LNCaP clone FGC (cell line): ENCODE measurements at regions not wholly inside any gene's neighbourhood (a gene's known extent, or its start where the extent isn't known, plus 50 kb on each side); places are given as distances from the start of the nearest gene placed in this dataset.

Experiments
- DNase-seq: peaks from one replicate; pipeline ENCODE4 v3.0.0-alpha.2; 2011; ENCODE audit warnings: low read depth
- H3K4me3 ChIP-seq: 2 replicates; pipeline ENCODE4 v1.5.1; 2011; ENCODE audit warnings: mild to moderate bottlenecking, low read depth, low read length, control low read depth
- TF ChIP-seq, protein P1 (sequence below): IDR thresholded peaks from 2 replicates; pipeline ENCODE4 v1.5.1; 2012; ENCODE audit warnings: mild to moderate bottlenecking; ENCODE audit not compliant: control insufficient read depth, insufficient read depth; ENCODE audit errors: extremely low read depth

DNA sequence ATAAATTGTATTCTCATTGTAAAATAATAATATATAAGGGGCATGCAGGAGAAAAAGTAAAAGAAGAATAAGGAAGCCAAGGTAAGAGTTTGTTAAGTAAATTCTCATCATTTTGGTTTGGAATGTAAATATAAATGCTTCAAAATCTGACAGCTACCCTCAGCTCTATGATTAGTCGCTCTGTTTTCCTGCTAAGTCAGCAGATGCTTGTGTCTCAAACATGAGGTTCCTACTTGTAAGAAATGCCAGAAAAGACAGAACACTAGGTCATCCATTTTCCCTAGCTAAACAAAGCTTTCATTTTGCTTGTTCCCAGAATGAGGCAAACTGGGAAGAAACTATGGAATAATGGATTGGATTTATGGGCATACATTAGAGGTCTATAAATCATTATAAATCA is 293.1 kb downstream of the DMRTA1 start:
- TF ChIP-seq, protein P1, sequence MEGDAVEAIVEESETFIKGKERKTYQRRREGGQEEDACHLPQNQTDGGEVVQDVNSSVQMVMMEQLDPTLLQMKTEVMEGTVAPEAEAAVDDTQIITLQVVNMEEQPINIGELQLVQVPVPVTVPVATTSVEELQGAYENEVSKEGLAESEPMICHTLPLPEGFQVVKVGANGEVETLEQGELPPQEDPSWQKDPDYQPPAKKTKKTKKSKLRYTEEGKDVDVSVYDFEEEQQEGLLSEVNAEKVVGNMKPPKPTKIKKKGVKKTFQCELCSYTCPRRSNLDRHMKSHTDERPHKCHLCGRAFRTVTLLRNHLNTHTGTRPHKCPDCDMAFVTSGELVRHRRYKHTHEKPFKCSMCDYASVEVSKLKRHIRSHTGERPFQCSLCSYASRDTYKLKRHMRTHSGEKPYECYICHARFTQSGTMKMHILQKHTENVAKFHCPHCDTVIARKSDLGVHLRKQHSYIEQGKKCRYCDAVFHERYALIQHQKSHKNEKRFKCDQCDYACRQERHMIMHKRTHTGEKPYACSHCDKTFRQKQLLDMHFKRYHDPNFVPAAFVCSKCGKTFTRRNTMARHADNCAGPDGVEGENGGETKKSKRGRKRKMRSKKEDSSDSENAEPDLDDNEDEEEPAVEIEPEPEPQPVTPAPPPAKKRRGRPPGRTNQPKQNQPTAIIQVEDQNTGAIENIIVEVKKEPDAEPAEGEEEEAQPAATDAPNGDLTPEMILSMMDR = no peak
- H3K4me3 ChIP-seq = no peak overlapping the region
- DNase-seq = no peak

DNA sequence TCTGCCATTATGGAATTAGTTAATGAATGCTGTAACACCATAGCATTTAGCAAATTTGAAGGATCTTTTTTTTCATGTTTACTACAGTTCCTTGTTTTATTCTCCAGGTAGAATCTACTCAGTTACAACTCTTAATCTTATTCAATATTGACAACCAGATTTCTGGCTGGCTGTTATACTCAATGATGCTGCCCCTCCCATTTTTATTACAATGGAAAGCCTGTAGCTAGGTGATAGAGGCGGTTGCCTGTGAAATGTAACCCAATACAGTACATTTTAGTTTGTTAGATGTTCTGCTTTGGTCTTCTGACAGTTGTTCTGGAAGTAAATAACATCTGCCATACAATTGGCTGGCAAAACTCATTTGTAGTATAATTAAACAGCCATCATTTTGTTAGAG is 294.2 kb downstream of the DMRTA1 start:
- DNase-seq = no peak
- TF ChIP-seq, protein P1 = no peak
- no peak overlapping the region for H3K4me3 ChIP-seq

DNA sequence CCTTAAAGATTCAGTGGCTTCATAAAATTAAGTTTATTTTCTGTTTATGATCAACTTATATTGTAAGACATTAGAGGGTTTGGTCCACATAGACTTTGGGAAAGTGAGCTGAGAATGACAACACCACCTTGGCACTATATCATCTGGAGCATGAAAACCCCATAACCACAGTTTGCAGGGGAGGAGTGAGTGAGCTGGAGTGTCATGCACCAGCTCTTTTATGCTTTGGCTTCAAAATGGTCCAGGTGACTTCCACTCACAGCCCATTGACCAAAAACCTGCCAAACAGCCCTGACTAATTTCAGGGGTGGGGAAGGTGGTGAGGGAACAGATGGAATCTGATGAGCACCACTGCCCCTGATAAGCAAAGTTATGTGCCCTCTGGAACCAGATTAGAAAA is 295.8 kb downstream of the DMRTA1 start:
- TF ChIP-seq, protein P1 = no peak

DNA sequence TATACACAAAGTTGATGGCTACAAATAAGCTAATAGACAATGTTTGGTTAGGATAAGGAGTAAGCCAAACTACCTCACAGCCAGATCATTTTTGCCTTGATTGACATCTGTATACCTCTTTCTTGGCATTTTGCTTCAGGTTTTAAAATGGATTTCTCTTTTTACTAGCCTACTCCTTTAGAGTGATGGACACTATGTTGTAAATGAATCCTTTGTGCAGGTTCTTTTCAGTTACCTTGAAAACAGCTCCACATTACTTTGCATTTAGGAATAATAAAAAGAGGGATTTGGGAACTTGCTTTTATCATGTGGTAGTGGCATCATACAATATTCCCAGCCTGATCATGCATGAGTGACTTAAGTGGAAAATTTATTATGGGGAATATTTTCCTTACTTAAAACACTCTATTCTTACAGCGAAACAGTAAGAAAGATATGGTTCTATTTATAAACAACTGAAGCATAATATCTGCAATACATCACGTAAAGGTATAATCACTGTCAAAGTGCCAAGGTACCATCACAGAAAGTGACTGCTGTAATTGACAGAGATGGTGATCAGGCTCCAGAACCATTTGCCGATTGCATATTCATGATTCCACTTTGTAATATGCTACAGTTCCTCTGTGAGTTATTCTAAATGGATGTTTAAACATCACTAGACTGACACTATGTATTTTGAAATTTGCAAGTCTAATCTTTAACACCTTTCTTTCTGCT is 327.0 kb downstream of the DMRTA1 start:
- no peak for DNase-seq
- H3K4me3 ChIP-seq = no peak overlapping the region
- TF ChIP-seq, protein P1 = no peak

More for the DNA sequence above, 295.8 kb downstream of the DMRTA1 start:
- DNase-seq = no peak
- no peak overlapping the region for H3K4me3 ChIP-seq

DNA sequence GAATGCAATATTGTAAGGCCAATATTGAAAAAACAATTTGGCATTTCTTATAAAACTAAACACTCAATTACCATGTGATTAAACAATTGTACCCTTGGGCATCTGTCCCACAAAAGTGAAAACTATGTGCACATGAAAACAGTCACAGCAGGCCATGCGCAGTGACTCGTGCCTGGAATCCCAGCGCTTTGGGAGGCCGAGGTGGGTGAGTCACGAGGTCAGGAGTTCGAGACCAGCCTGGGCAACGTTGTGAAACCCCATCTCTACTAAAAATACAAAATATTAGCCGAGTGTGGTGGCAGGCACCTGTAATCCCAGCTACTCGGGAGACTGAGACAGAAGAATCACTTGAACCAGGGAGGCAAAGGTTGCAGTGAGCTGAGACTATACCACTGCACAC is 343.7 kb downstream of the DMRTA1 start:
- TF ChIP-seq, protein P1 = no peak
- H3K4me3 ChIP-seq = no peak overlapping the region
- DNase-seq = no peak

DNA sequence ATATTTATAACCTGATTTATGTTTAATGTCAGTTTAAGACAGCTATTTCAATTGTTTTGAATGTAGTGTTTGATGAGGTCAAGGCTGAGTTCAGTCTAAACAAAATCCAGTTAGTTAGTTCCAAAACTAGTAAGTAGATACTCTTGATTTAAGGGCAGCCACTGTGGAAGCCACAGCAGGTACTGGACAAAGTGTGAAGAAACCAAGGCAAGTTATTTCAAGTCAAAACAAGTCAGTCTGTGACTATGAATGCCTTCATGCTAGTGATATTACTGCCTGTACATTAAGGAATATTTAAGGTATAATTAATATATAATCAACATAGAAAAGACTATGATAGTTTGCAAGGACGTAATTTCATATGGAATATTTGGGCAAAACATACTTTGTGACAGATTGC is 362.3 kb downstream of the DMRTA1 start:
- DNase-seq = no peak
- TF ChIP-seq, protein P1 = no peak
- no peak overlapping the region for H3K4me3 ChIP-seq

DNA sequence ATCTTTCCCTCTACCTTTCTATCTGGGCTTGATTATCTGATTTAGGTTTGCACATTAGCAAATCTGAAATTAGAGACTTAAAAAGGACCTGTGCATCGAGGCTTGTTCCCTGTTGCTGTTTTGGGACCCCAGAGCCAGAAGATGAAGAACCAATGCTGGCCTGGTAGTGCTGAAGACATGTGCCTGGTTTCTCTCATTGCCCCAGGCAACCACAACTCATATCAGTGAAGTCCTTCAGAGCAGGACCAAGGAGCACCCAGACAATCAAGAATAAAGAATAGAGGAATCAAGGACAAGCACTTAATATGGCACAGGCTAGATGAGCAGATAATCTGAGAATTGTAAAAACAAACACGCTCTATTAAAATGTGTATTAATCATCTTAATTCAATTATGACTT is 362.7 kb downstream of the DMRTA1 start:
- H3K4me3 ChIP-seq = no peak overlapping the region
- TF ChIP-seq, protein P1 = no peak
- DNase-seq = no peak
